Testis (tissue), 2 donors: ENCODE measurements at regions not wholly inside any gene's neighbourhood (a gene's known extent, or its start where the extent isn't known, plus 50 kb on each side); places are given as distances from the start of the nearest gene placed in this dataset.
"Not testable (repeated sequence)": the region's sequence is repeated elsewhere in the genome, so short reads cannot be mapped to it uniquely, and the experiment has no call there.

Experiments
- DNase-seq: peaks from one replicate; pipeline ENCODE4 v3.0.0-alpha.2; 2019
- H3K27ac ChIP-seq, 2 donors: fragments of 200-600 bp; sonication (generic); one replicate each; pipeline ENCODE4 v1.5.1; 2019
- H3K27me3 ChIP-seq: fragments of 200-600 bp; sonication (generic); one replicate; pipeline ENCODE4 v1.5.1; 2019
- H3K36me3 ChIP-seq: fragments of 200-600 bp; sonication (generic); one replicate; pipeline ENCODE4 v1.5.1; 2017; ENCODE audit warnings: low read depth; ENCODE audit errors: missing control alignments
- H3K4me1 ChIP-seq: fragments of 200-600 bp; sonication (generic); one replicate; pipeline ENCODE4 v1.5.1; 2019
- H3K4me3 ChIP-seq, 2 donors: fragments of 200-600 bp; sonication (generic); one replicate each; pipeline ENCODE4 v1.5.1; 2017 to 2019
- H3K9me3 ChIP-seq: fragments of 200-600 bp; sonication (generic); one replicate; pipeline ENCODE4 v1.5.1; 2017
- CTCF ChIP-seq, 3 experiments: fragments of 450-650 bp in 2 of 3; fragments of 200-600 bp in 1 of 3; sonication (generic) in 1 of 3; IDR thresholded peaks; one replicate each; pipeline ENCODE4 v1.5.1; 2016 to 2019; ENCODE audit warnings: antibody characterized with exemption in 3 of 3, mild to moderate bottlenecking in 2 of 3, moderate library complexity in 1 of 3
- POLR2A ChIP-seq: fragments of 450-650 bp; IDR thresholded peaks from one replicate; pipeline ENCODE4 v1.6.1; 2017; ENCODE audit warnings: antibody characterized with exemption, mild to moderate bottlenecking, moderate library complexity
- WGBS, 2 donors: methylation state at CpG; one replicate each; pipeline ENCODE4 v1.1.5; 2018; 5-methylcytosine and 5-hydroxymethylcytosine counted together
- intact Hi-C: fragments of 100-400 bp; cut with DNase I; formaldehyde crosslinking; loops from one replicate; pipeline ENCODE4 v1.15.1; 2023; ENCODE audit warnings: low total_unique reads

- WGBS, 2 donors = 78 to 94% methylated on average over 2 of the region's 2 CpGs
Observed at GRCh38 chr4:52157071-52157470, 106.0 kb downstream of the SPATA18 start.

GRCh38 chr4:52157641-52158316, 106.7 kb downstream of the SPATA18 start:
- intact Hi-C loops = no loop called here
- no peak for TF ChIP-seq POLR2A
- no peak for TF ChIP-seq CTCF (IDR thresholded peaks at IDR 0.05)
- no peaks in the 10 kb centered on the region for H3K27me3 ChIP-seq
- H3K27ac ChIP-seq = no peak overlapping the region
- H3K36me3 ChIP-seq = no peaks in the 10 kb centered on the region
- H3K4me3 ChIP-seq = no peak overlapping the region
- DNase-seq = no peak
- H3K9me3 ChIP-seq = no peaks in the 10 kb centered on the region
- H3K4me1 ChIP-seq = peaks cover 2% of the 10 kb centered on the region
- WGBS, 2 donors = 26 to 33% methylated on average over 4 of the region's 4 CpGs

More at GRCh38 chr4:52157071-52157470, 106.0 kb downstream of the SPATA18 start:
- H3K36me3 ChIP-seq, DNase-seq, H3K4me1 ChIP-seq, intact Hi-C loops, H3K27ac ChIP-seq, H3K4me3 ChIP-seq, H3K27me3 ChIP-seq, H3K9me3 ChIP-seq: not testable (repeated sequence)

- Histone ChIP-seq H3K36me3 (no peaks in the 10 kb centered on the region), H3K4me3 (no peak overlapping the region), H3K9me3 (no peaks in the 10 kb centered on the region), H3K27ac (no peak overlapping the region), H3K27me3 (no peaks in the 10 kb centered on the region), H3K4me1 (peaks cover 2% of the 10 kb centered on the region)
- WGBS, 2 donors = 70 to 76% methylated on average over 4 of the region's 4 CpGs
- no peak for DNase-seq
- intact Hi-C loops = no loop called here
- no peak for TF ChIP-seq CTCF (IDR thresholded peaks at IDR 0.05)
- no peak for TF ChIP-seq POLR2A
Observed at GRCh38 chr4:52160859-52161258, 109.8 kb downstream of the SPATA18 start.

- H3K27me3 ChIP-seq = no peaks in the 10 kb centered on the region
- H3K4me1 ChIP-seq = no peaks in the 10 kb centered on the region
- H3K36me3 ChIP-seq = no peaks in the 10 kb centered on the region
- H3K9me3 ChIP-seq = no peaks in the 10 kb centered on the region
- no peak overlapping the region for H3K27ac ChIP-seq
- no peak for TF ChIP-seq POLR2A
- TF ChIP-seq CTCF (IDR thresholded peaks at IDR 0.05) = no peak
- DNase-seq = no peak
- 60 to 78% methylated on average over 1 of the region's 1 CpG for WGBS, 2 donors
- H3K4me3 ChIP-seq = no peak overlapping the region
- intact Hi-C loops = no loop called here
Observed at GRCh38 chr4:52164116-52164515, 113.0 kb downstream of the SPATA18 start.

GRCh38 chr4:52172166-52172565, 121.1 kb downstream of the SPATA18 start:
- H3K36me3 ChIP-seq = no peaks in the 10 kb centered on the region
- H3K4me1 ChIP-seq = no peaks in the 10 kb centered on the region
- no peaks in the 10 kb centered on the region for H3K27me3 ChIP-seq
- no peaks in the 10 kb centered on the region for H3K9me3 ChIP-seq
- intact Hi-C loops = no loop called here
- TF ChIP-seq CTCF (IDR thresholded peaks at IDR 0.05) (no peak), POLR2A (no peak)
- DNase-seq = peak; percentile 27
- 91 to 92% methylated on average over 1 of the region's 1 CpG for WGBS, 2 donors
- no peak overlapping the region for H3K4me3 ChIP-seq
- H3K27ac ChIP-seq = no peak overlapping the region
